ENCODE measurements at regions not wholly inside any gene's neighbourhood (a gene's known extent, or its start where the extent isn't known, plus 50 kb on each side); places are given as distances from the start of the nearest gene placed in this dataset.
"Not testable (repeated sequence)": the region's sequence is repeated elsewhere in the genome, so short reads cannot be mapped to it uniquely, and the experiment has no call there.

DNA sequence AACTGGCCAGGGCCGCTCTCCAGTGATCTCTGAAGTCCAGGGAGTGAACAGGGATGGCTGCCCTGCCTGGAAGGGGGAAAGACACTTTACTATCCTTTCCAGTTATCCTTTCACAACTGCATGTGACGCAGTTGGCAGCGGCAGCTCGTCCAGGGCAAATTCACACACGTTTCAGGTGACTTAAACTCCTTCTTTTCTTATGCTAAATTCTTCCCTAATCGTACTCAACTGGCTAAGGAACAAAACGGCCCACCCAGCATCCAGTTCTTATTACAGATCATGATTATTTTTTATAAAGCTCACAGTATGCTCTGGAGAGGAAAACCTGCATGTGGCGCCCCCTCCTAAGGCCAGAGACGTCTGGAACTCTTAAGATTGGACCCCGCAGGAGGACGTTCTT, 767.1 kb downstream of the UQCRFS1 start:
- no peak overlapping the region for H3K27ac Mint-ChIP-seq
- H3K4me1 ChIP-seq (ENCODE audit: control insufficient read depth, insufficient read depth, low read length, poor library complexity, severe bottlenecking): no peaks in the 10 kb centered on the region

DNA sequence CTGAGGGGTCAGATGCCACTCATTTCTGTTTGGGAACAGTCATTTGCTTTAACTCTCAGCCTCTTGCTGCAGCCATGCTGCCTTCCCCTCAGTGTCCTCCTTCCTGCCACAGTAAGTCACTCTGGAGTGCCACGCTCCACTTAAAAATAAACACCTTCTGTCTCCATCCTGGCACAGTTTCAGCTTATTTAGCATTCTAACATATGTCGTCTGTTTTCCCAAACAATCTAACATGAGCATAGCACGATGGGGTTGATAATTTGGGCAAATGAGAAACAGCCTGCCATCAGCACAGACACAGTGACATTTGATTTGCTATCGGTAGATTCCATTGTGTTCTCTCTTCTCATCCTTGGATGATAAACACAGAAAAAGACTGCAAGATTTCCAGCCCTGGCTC, 768.6 kb downstream of the UQCRFS1 start:
- Mint-ChIP-seq H3K9me3 (peaks cover 0 to 6% (median 2%) of the 10 kb centered on the region in 7 donors), H3K4me1 (no peaks in the 10 kb centered on the region), H3K27ac (no peak overlapping the region), H3K4me3 (no peak overlapping the region), H3K27me3 (no peaks in the 10 kb centered on the region), H3K36me3 (no peaks in the 10 kb centered on the region)
- Histone ChIP-seq H3K36me3 (ENCODE audit: control insufficient read depth, insufficient read depth, low read length) (no peaks in the 10 kb centered on the region), H3K9me3 (ENCODE audit: control insufficient read depth in 2 of 2, low read length in 2 of 2) (no peaks in the 10 kb centered on the region), H3K27ac (ENCODE audit: insufficient read depth, low read length, poor library complexity, severe bottlenecking) (no peak overlapping the region), H3K27me3 (ENCODE audit: control insufficient read depth, insufficient read depth, low read length) (no peaks in the 10 kb centered on the region), H3K4me3 (ENCODE audit: low read depth, low read length) (no peak overlapping the region), H3K4me1 (ENCODE audit: control insufficient read depth, insufficient read depth, low read length, poor library complexity, severe bottlenecking) (no peaks in the 10 kb centered on the region)
- DNase-seq (no peak), ATAC-seq (ENCODE audit: low read depth in 2 of 2) (no peak)

More for the DNA sequence above, 767.1 kb downstream of the UQCRFS1 start:
- Histone ChIP-seq H3K36me3 (ENCODE audit: control insufficient read depth, insufficient read depth, low read length) (no peaks in the 10 kb centered on the region), H3K9me3 (ENCODE audit: control insufficient read depth in 2 of 2, low read length in 2 of 2) (no peaks in the 10 kb centered on the region), H3K27me3 (ENCODE audit: control insufficient read depth, insufficient read depth, low read length) (no peaks in the 10 kb centered on the region), H3K4me3 (ENCODE audit: low read depth, low read length) (no peak overlapping the region), H3K27ac (ENCODE audit: insufficient read depth, low read length, poor library complexity, severe bottlenecking) (no peak overlapping the region)
- DNase-seq: no peak
- no peak for ATAC-seq (ENCODE audit: low read depth in 2 of 2)
- H3K9me3 Mint-ChIP-seq: peaks cover 0 to 6% (median 2%) of the 10 kb centered on the region in 7 donors
- H3K4me1 Mint-ChIP-seq: no peaks in the 10 kb centered on the region
- no peaks in the 10 kb centered on the region for H3K27me3 Mint-ChIP-seq
- H3K36me3 Mint-ChIP-seq: no peaks in the 10 kb centered on the region
- no peak overlapping the region for H3K4me3 Mint-ChIP-seq

DNA sequence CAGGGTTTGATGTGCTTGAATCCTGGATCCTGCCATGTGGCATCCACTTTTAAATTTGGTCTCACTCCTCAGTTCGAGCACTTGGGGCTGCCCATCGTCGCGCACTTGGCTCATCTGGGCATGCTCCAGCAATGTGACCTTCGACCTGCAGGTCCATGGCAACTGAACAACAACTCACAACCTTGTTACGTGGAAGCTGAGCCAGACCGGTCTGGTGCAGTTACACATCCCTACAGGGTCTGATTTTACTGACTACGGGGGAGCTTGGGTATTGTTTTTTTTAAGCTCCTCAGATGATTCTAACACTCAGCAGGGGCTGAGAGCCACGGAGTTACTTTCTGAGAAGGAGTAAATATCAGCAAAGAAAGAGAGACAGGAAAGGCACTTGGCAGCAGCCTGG, 769.6 kb downstream of the UQCRFS1 start:
- Mint-ChIP-seq H3K4me3 (no peak overlapping the region), H3K9me3 (peaks cover 0 to 6% (median 2%) of the 10 kb centered on the region in 7 donors), H3K4me1 (no peaks in the 10 kb centered on the region), H3K36me3 (no peaks in the 10 kb centered on the region), H3K27ac (no peak overlapping the region), H3K27me3 (no peaks in the 10 kb centered on the region)
- no peak overlapping the region for H3K27ac ChIP-seq (ENCODE audit: insufficient read depth, low read length, poor library complexity, severe bottlenecking)
- H3K4me3 ChIP-seq (ENCODE audit: low read depth, low read length): no peak overlapping the region
- no peaks in the 10 kb centered on the region for H3K27me3 ChIP-seq (ENCODE audit: control insufficient read depth, insufficient read depth, low read length)
- H3K9me3 ChIP-seq (ENCODE audit: control insufficient read depth in 2 of 2, low read length in 2 of 2): no peaks in the 10 kb centered on the region
- H3K36me3 ChIP-seq (ENCODE audit: control insufficient read depth, insufficient read depth, low read length): no peaks in the 10 kb centered on the region
- no peaks in the 10 kb centered on the region for H3K4me1 ChIP-seq (ENCODE audit: control insufficient read depth, insufficient read depth, low read length, poor library complexity, severe bottlenecking)
- ATAC-seq (ENCODE audit: low read depth in 2 of 2) (no peak), DNase-seq (no peak)

DNA sequence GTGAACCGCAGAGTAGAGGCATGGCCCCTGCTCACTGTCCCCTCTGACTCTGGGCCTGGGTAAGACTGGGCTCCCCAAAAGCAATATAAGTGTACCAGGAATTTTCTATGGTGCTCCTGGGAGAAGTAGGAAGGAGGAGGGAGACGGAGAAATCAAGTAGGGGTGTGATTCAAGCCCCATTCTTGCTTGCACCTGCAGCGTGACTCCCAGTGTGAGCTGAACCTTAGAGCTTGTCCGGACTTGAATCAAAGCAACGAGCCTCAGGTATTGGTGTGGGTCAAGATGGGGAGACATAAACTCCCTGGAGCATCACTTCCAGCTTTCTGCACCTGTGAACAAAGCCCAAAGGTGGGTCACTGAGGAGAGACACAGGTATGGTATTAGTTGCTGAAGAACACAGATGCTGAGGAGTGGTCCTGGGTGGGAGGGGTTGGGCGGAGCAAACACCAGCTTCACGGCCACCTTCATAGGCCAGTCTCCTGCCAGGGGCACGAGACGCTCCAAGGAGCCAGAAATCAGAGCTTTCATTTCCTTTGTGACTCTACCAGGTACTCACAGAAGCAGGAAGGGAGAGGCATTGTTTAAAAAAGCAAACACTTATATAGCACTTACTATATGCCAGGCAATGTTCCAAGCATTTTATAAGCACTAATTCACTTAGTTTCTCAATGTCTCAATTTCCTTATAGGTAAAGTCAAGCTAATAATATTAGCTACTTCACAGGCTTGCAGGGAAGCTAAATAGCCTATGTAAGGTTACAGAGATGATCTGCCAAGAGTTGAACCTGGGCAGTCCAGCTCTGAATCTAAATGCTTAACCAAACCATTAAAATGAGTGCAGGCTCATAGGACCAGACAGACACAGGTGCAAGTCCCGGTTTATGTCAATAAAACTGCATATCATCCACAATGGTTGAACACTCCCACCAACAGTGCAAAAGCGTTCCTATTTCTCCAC, 775.3 kb downstream of the UQCRFS1 start:
- no peak for DNase-seq
- Mint-ChIP-seq H3K36me3 (no peaks in the 10 kb centered on the region), H3K9me3 (peaks cover 0 to 6% (median under 1%) of the 10 kb centered on the region in 7 donors), H3K27me3 (no peaks in the 10 kb centered on the region), H3K4me1 (peaks cover 0 to 7% (median 0%) of the 10 kb centered on the region in 4 donors), H3K27ac (peak overlapping the region in 1 of 3 donors; percentile 79), H3K4me3 (no peak overlapping the region)
- ATAC-seq (ENCODE audit: low read depth in 2 of 2): no peak
- Histone ChIP-seq H3K9me3 (ENCODE audit: control insufficient read depth in 2 of 2, low read length in 2 of 2) (peaks cover 0 to 2% of the 10 kb centered on the region in 2 experiments), H3K4me1 (ENCODE audit: control insufficient read depth, insufficient read depth, low read length, poor library complexity, severe bottlenecking) (no peaks in the 10 kb centered on the region), H3K36me3 (ENCODE audit: control insufficient read depth, insufficient read depth, low read length) (no peaks in the 10 kb centered on the region), H3K27me3 (ENCODE audit: control insufficient read depth, insufficient read depth, low read length) (no peaks in the 10 kb centered on the region), H3K4me3 (ENCODE audit: low read depth, low read length) (no peak overlapping the region), H3K27ac (ENCODE audit: insufficient read depth, low read length, poor library complexity, severe bottlenecking) (no peak overlapping the region)

DNA sequence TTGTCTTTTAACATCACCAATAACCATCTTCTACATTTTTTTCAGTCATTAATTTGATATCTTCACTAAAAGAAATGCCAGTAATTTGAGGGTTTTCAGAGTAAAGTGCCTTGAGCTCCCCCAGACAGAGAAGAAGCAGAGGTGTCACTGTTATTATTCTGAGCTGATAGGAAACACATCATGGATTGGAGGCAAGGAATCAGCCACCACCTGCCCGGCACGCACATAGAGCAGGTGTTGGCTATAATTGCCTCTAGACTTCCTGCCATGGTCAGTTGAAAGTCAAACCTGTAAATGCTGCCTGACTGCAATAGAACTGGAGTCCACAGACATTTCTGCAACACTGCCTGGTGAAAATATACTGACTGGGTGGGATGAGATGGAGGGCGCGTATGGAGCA, 776.6 kb downstream of the UQCRFS1 start:
- H3K27me3 ChIP-seq (ENCODE audit: control insufficient read depth, insufficient read depth, low read length): no peaks in the 10 kb centered on the region
- DNase-seq (no peak), ATAC-seq (ENCODE audit: low read depth in 2 of 2) (no peak)
- H3K4me3 Mint-ChIP-seq: no peak overlapping the region
- peaks cover 0 to 7% (median 0%) of the 10 kb centered on the region in 4 donors for H3K4me1 Mint-ChIP-seq
- H3K36me3 ChIP-seq (ENCODE audit: control insufficient read depth, insufficient read depth, low read length): no peaks in the 10 kb centered on the region
- H3K4me1 ChIP-seq (ENCODE audit: control insufficient read depth, insufficient read depth, low read length, poor library complexity, severe bottlenecking): no peaks in the 10 kb centered on the region
- H3K9me3 Mint-ChIP-seq: peaks cover 0 to 16% (median 6%) of the 10 kb centered on the region in 7 donors
- no peak overlapping the region for H3K4me3 ChIP-seq (ENCODE audit: low read depth, low read length)
- no peak overlapping the region for H3K27ac ChIP-seq (ENCODE audit: insufficient read depth, low read length, poor library complexity, severe bottlenecking)
- no peaks in the 10 kb centered on the region for H3K27me3 Mint-ChIP-seq
- no peaks in the 10 kb centered on the region for H3K36me3 Mint-ChIP-seq
- H3K9me3 ChIP-seq (ENCODE audit: control insufficient read depth in 2 of 2, low read length in 2 of 2): peaks cover 0 to 2% of the 10 kb centered on the region in 2 experiments
- peak overlapping the region in 1 of 3 donors; percentile 67 for H3K27ac Mint-ChIP-seq

DNA sequence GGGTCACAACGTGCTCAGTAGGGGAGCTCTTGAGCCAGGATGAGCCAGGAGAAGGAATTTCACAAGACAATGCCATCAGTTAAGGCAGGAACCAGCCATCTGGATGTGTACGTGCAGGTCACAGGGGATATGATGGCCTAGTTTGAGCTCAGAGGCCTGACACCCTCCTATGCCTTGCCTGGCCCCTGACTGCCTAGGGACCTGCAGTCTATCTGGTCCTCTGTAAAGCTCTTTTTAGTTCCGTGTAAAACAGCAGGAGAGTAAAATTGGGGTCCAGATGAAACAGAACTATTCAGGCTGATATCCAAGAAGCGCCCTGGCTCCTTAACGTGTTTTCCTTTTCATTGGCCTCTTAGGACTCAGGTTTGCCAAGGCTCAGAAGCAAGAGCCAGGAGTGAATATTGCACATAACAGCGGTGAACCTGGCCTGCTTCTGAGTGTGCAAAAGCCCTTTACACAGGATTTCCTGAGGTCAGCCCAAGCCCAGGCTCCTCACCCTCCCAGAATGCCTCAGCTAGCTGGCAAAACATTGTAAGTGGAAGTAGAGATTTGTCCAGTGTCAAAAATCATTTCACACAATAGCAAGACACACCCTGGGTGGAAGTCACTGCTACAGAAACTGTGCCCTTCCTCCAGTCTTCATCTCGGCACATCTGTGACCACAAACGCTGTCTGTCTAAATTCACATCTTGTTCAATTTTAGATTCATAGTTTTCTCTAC, 777.2 kb downstream of the UQCRFS1 start:
- Histone ChIP-seq H3K27ac (ENCODE audit: insufficient read depth, low read length, poor library complexity, severe bottlenecking) (no peak overlapping the region), H3K4me1 (ENCODE audit: control insufficient read depth, insufficient read depth, low read length, poor library complexity, severe bottlenecking) (no peaks in the 10 kb centered on the region), H3K27me3 (ENCODE audit: control insufficient read depth, insufficient read depth, low read length) (no peaks in the 10 kb centered on the region), H3K4me3 (ENCODE audit: low read depth, low read length) (no peak overlapping the region), H3K36me3 (ENCODE audit: control insufficient read depth, insufficient read depth, low read length) (no peaks in the 10 kb centered on the region), H3K9me3 (ENCODE audit: control insufficient read depth in 2 of 2, low read length in 2 of 2) (peaks cover 2 to 3% of the 10 kb centered on the region in 2 experiments)
- H3K36me3 Mint-ChIP-seq: no peaks in the 10 kb centered on the region
- peak overlapping the region in 1 of 3 donors; percentile 84 for H3K27ac Mint-ChIP-seq
- H3K9me3 Mint-ChIP-seq: peaks cover 0 to 16% (median 6%) of the 10 kb centered on the region in 7 donors
- ATAC-seq (ENCODE audit: low read depth in 2 of 2) (peak; percentile 56 to 72), DNase-seq (peak in 1 of 3 donors; percentile 1)
- no peaks in the 10 kb centered on the region for H3K27me3 Mint-ChIP-seq
- no peak overlapping the region for H3K4me3 Mint-ChIP-seq
- H3K4me1 Mint-ChIP-seq: peaks cover 0 to 7% (median 0%) of the 10 kb centered on the region in 4 donors

DNA sequence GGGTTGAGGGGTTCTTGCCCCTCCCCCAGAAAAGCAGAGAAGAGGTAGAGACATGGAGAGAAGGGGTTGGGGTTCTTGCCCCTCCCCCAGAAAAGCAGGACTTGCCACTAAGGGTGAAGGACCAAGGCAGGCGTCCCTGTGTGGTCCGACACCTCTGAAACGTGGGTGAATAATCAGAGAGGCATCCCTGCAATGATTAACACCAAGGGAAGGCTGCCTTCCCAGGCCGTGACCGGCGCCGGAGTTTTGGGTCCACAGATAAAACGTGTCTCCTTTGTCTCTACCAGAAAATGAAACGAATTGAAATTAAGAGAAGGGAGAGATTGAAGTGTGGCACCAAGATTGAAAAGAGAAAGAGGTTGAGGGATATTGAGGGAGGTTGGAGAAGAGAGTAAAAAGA, 778.2 kb downstream of the UQCRFS1 start:
- Mint-ChIP-seq H3K27ac (peak overlapping the region in 1 of 3 donors; percentile 84), H3K9me3 (peaks cover 0 to 16% (median 6%) of the 10 kb centered on the region in 7 donors)
- not testable (repeated sequence) for ATAC-seq (ENCODE audit: low read depth in 2 of 2); H3K27me3 ChIP-seq (ENCODE audit: control insufficient read depth, insufficient read depth, low read length); H3K4me1 ChIP-seq (ENCODE audit: control insufficient read depth, insufficient read depth, low read length, poor library complexity, severe bottlenecking); H3K27ac ChIP-seq (ENCODE audit: insufficient read depth, low read length, poor library complexity, severe bottlenecking); H3K36me3 Mint-ChIP-seq; H3K27me3 Mint-ChIP-seq; H3K4me1 Mint-ChIP-seq; H3K4me3 ChIP-seq (ENCODE audit: low read depth, low read length); H3K36me3 ChIP-seq (ENCODE audit: control insufficient read depth, insufficient read depth, low read length); DNase-seq; H3K9me3 ChIP-seq (ENCODE audit: control insufficient read depth in 2 of 2, low read length in 2 of 2); H3K4me3 Mint-ChIP-seq

Measured in CD4-positive, CD25-positive, alpha-beta regulatory T cell (primary cell).